HCT116 (cell line): ENCODE measurements at regions not wholly inside any gene's neighbourhood (a gene's known extent, or its start where the extent isn't known, plus 50 kb on each side); places are given as distances from the start of the nearest gene placed in this dataset.

ENCODE experiments used
- ATAC-seq: fragments of 200-7000 bp; cut with Tn5 transposase; 2 replicates; pipeline ENCODE4 v1.9.1; 2020; ENCODE audit warnings: mild to moderate bottlenecking, moderate library complexity
- BruUV-seq: library from RNA; stranded (reverse); fragments of 400-500 nt; replicated peaks from 2 replicates; lab custom pipeline; 2021; lab: Mats Ljungman, UMichigan
- CTCF ChIA-PET: fragments of 300-600 bp; sonication (Branson Sonifier 250); formaldehyde crosslinking; loops from one replicate; lab custom pipeline; 2021; ENCODE audit warnings: antibody characterized with exemption; lab: Charles Lee
- POLR2A ChIA-PET: fragments of 300-600, 350-600 bp; sonication (Branson Sonifier 250); formaldehyde crosslinking; loops from one replicate; lab custom pipeline; 2021; ENCODE audit warnings: antibody characterized with exemption; lab: Charles Lee
- RAD21 ChIA-PET, 2 experiments: fragments of 300-600 bp; sonication (Branson Sonifier 250); formaldehyde crosslinking; loops; one replicate each; lab custom pipeline; 2023; ENCODE audit warnings: low total read pairs in 2 of 2; ENCODE audit not compliant: uncharacterized antibody in 2 of 2, unreplicated experiment in 2 of 2, low non-redundant PET in 1 of 2; lab: Charles Lee
- DNase-seq: peaks from one replicate; pipeline ENCODE4 v3.0.0-alpha.2; 2010; ENCODE audit warnings: low read depth, low spot score
- H2AFZ ChIP-seq: fragments of 200-600 bp; shearing (Covaris generic), sonication (generic); 2 replicates; pipeline ENCODE4 v1.6.1; 2017; ENCODE audit warnings: low read depth, mixed run types, mixed read lengths, antibody characterized with exemption, low read length; ENCODE audit not compliant: poor library complexity, severe bottlenecking
- H3K27ac ChIP-seq: 2 replicates; pipeline ENCODE4 v1.5.1; 2012; ENCODE audit warnings: low read depth, low read length
- H3K27me3 ChIP-seq: fragments of 200-600 bp; sonication (generic); 2 replicates; pipeline ENCODE4 v1.6.1; 2016; ENCODE audit warnings: mixed run types, low read length, mixed read lengths; ENCODE audit not compliant: insufficient read depth
- H3K36me3 ChIP-seq, 2 experiments: fragments of 200-500 bp in 1 of 2; fragments of 200-600 bp in 1 of 2; sonication (Bioruptor generic) in 1 of 2; sonication (generic) in 1 of 2; 2 replicates each; pipeline versions ENCODE4 v1.5.1 to v1.6.1; 2014 to 2016; ENCODE audit warnings: low read length in 2 of 2, inconsistent platforms in 1 of 2, mixed read lengths in 1 of 2, mixed run types in 1 of 2; ENCODE audit not compliant: insufficient read depth in 2 of 2, control insufficient read depth in 1 of 2
- H3K4me1 ChIP-seq, 2 experiments: fragments of 200-600 bp in 1 of 2; sonication (generic) in 1 of 2; 2 replicates each; pipeline versions ENCODE4 v1.5.1 to v1.6.1; 2012 to 2017; ENCODE audit warnings: low read length in 2 of 2, inconsistent platforms in 1 of 2, mild to moderate bottlenecking in 1 of 2, mixed read lengths in 1 of 2, mixed run types in 1 of 2, moderate library complexity in 1 of 2; ENCODE audit not compliant: insufficient read depth in 2 of 2, control insufficient read depth in 1 of 2
- H3K4me2 ChIP-seq: fragments of 200-600 bp; sonication (generic); 2 replicates; pipeline ENCODE4 v1.6.1; 2017; ENCODE audit warnings: mixed run types, low read length, mixed read lengths
- H3K4me3 ChIP-seq, 2 experiments: fragments of 200-600 bp in 1 of 2; sonication (generic) in 1 of 2; replicated peaks in 1 of 2; 2 replicates each; pipeline ENCODE4 v1.5.1; 2011 to 2016; ENCODE audit warnings: low read length in 2 of 2, control low read depth in 1 of 2, low read depth in 1 of 2, mild to moderate bottlenecking in 1 of 2, mixed read lengths in 1 of 2, mixed run types in 1 of 2
- H3K79me2 ChIP-seq: fragments of 200-600 bp; sonication (generic); 2 replicates; pipeline ENCODE4 v1.6.1; 2017; ENCODE audit warnings: mild to moderate bottlenecking, mixed run types, low read length, moderate library complexity, mixed read lengths; ENCODE audit not compliant: insufficient read depth
- H3K9ac ChIP-seq: fragments of 200-600 bp; sonication (generic); 2 replicates; pipeline ENCODE4 v1.6.1; 2016; ENCODE audit warnings: low read length, mixed read lengths
- H3K9me2 ChIP-seq: fragments of 200-600 bp; sonication (generic), shearing (Covaris generic); 2 replicates; pipeline ENCODE4 v1.6.1; 2017; ENCODE audit warnings: mixed run types, mild to moderate bottlenecking, moderate library complexity; ENCODE audit not compliant: insufficient read depth
- H3K9me3 ChIP-seq, 2 experiments: fragments of 200-500 bp in 1 of 2; fragments of 200-600 bp in 1 of 2; sonication (Bioruptor generic) in 1 of 2; sonication (generic) in 1 of 2; 2 replicates each; pipeline ENCODE4 v1.6.1; 2014 to 2017; ENCODE audit warnings: low read length in 2 of 2, mixed read lengths in 2 of 2, inconsistent platforms in 1 of 2, low read depth in 1 of 2, mild to moderate bottlenecking in 1 of 2, mixed run types in 1 of 2, moderate library complexity in 1 of 2; ENCODE audit not compliant: control insufficient read depth in 1 of 2, insufficient read depth in 1 of 2
- H4K20me1 ChIP-seq: fragments of 200-600 bp; sonication (generic), shearing (Covaris generic); 2 replicates; pipeline ENCODE4 v1.6.1; 2017; ENCODE audit warnings: mixed run types, mild to moderate bottlenecking, moderate library complexity; ENCODE audit not compliant: insufficient read depth
- ATF3 ChIP-seq: IDR thresholded peaks from 2 replicates; pipeline ENCODE4 v1.6.1; 2012
- CEBPB ChIP-seq: IDR thresholded peaks from 2 replicates; pipeline ENCODE4 v1.6.1; 2012; ENCODE audit warnings: low read depth
- EGR1 ChIP-seq: IDR thresholded peaks from 2 replicates; pipeline ENCODE4 v1.6.1; 2012; ENCODE audit warnings: low read depth
- ELF1 ChIP-seq: IDR thresholded peaks from 2 replicates; pipeline ENCODE4 v1.6.1; 2012; ENCODE audit warnings: low read depth, borderline replicate concordance
- POLR2A ChIP-seq: IDR thresholded peaks from 2 replicates; pipeline ENCODE4 v1.7.0; 2011; ENCODE audit warnings: borderline replicate concordance; ENCODE audit not compliant: insufficient read depth, insufficient read length; ENCODE audit errors: extremely low read depth
- POLR2AphosphoS5 ChIP-seq: IDR thresholded peaks from 2 replicates; pipeline ENCODE4 v1.6.1; 2011; ENCODE audit warnings: mild to moderate bottlenecking, low read depth, low read length, moderate library complexity
- SIN3A ChIP-seq: IDR thresholded peaks from 2 replicates; pipeline ENCODE4 v1.6.1; 2012; ENCODE audit warnings: low read depth
- SRF ChIP-seq: IDR thresholded peaks from 2 replicates; pipeline ENCODE4 v1.6.1; 2012; ENCODE audit warnings: low read depth
- YY1 ChIP-seq: IDR thresholded peaks from 2 replicates; pipeline ENCODE4 v1.6.1; 2011; ENCODE audit warnings: low read length, low read depth, moderate library complexity, mild to moderate bottlenecking; ENCODE audit not compliant: insufficient replicate concordance; ENCODE audit errors: extremely low read depth
- ZBTB33 ChIP-seq: IDR thresholded peaks from 2 replicates; pipeline ENCODE4 v1.6.1; 2011; ENCODE audit warnings: mild to moderate bottlenecking, low read length, moderate library complexity; ENCODE audit not compliant: insufficient replicate concordance; ENCODE audit errors: extremely low read depth
- ZNF274 ChIP-seq: fragments of 200-500 bp; sonication (Bioruptor generic); IDR thresholded peaks from 2 replicates; pipeline ENCODE4 v1.6.1; 2014; ENCODE audit warnings: mild to moderate bottlenecking, low read depth, low read length, inconsistent platforms
- intact Hi-C: fragments of 100-400 bp; cut with micrococcal nuclease; formaldehyde crosslinking; loops from 2 replicates; pipeline ENCODE4 v1.10.0; 2022

- Histone ChIP-seq H3K36me3 (no peaks in the 10 kb centered on the region), H2AFZ (no peak overlapping the region), H3K79me2 (no peaks in the 10 kb centered on the region), H4K20me1 (no peaks in the 10 kb centered on the region), H3K4me3 (no peak overlapping the region), H3K4me2 (no peak overlapping the region), H3K9me3 (peaks cover 0 to 7% of the 10 kb centered on the region in 2 experiments; a peak in 1 of 4 replicates), H3K27me3 (no peaks in the 10 kb centered on the region), H3K4me1 (no peaks in the 10 kb centered on the region), H3K9me2 (no peaks in the 10 kb centered on the region), H3K9ac (no peak overlapping the region), H3K27ac (no peak overlapping the region)
- POLR2A ChIA-PET = no interaction called here
- TF ChIP-seq SRF = no peak
- TF ChIP-seq POLR2A = no peak
- no peak for TF ChIP-seq ATF3
- no peak for TF ChIP-seq ZBTB33
- TF ChIP-seq CEBPB = no peak
- TF ChIP-seq POLR2AphosphoS5 = no peak
- no peak for TF ChIP-seq EGR1
- no peak for TF ChIP-seq SIN3A
- no peak for TF ChIP-seq ZNF274
- no peak for TF ChIP-seq ELF1
- TF ChIP-seq YY1 = no peak
- DNase-seq (no peak), ATAC-seq (no peak)
- CTCF ChIA-PET = no interaction called here
- no TSS peak for BruUV-seq
- RAD21 ChIA-PET = no interaction called here
- intact Hi-C loops = no loop called here
Observed at GRCh38 chr12:30269496-30269895, 426.2 kb downstream of the IPO8 start.
